GM19395 (cell line): ENCODE measurements at regions not wholly inside any gene's neighbourhood (a gene's known extent, or its start where the extent isn't known, plus 50 kb on each side); places are given as distances from the start of the nearest gene placed in this dataset.
A peak's percentile ranks its signal among the peaks of the same experiment; 100 is the strongest.
"Not testable (repeated sequence)": the region's sequence is repeated elsewhere in the genome, so short reads cannot be mapped to it uniquely, and the experiment has no call there.

Source experiments
- ATAC-seq: cut with Tn5 transposase; IDR thresholded peaks from one replicate; pipeline ENCODE4 v1.9.1; 2021; ENCODE audit warnings: mild to moderate bottlenecking, moderate library complexity; ENCODE audit not compliant: unreplicated experiment

DNA sequence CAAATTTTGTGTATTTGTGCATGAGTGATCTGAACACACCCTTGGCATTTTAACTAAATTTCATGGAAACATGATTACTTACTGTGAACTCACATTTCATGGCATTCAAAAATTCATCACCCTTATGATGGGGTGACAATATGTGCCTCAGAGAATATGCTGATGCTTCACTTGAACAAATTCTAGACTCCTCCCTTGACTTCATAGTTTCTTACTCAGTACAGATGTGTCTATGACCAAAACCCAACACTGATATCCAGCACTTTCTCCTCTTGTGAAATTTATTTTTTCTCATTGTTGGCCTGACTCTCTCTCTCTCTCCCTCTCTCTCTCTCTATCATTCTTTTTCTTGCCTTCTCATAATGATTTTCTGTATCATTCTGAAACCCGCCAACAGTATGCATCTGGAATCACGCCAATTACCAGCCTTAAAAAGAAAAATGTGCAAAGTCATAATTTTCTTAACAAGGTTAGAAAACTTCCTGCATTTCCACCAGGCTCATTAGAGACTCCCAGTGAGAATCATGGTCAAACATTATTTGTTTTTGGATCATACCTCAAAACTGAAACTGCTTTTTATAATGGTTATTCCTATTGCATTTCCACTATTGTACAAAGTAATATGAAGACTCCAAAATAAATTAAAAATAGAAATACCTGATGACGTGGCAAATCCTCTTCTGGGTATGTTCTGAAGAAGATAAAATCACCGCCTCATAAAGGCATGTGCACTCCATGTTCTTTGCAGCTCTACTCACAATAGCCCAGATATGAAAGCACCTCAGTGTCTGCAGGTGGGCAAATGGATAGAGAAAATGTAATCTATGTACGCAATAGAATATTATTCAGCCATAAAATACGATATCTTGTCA is 722.2 kb downstream of the TMEM121 start:
- no peak for ATAC-seq

DNA sequence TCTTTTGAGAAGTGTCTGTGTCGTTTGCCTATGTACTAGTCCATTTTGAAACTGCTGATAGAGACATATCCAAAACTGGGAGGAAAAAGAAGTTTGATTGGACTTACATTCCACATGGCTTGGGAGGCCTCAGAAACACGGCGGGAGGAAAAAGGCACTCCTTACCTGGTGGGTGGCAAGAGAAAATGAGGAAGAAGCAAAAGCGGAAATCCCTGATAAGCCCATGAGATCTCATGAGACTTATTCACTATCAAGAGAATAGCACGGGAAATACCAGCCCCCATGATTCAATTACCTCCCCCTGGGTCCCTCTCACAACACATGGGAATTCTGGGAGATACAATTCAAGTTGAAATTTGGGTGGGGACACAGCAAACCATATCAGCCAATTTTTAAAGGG is 727.6 kb downstream of the TMEM121 start:
- ATAC-seq: not testable (repeated sequence)

DNA sequence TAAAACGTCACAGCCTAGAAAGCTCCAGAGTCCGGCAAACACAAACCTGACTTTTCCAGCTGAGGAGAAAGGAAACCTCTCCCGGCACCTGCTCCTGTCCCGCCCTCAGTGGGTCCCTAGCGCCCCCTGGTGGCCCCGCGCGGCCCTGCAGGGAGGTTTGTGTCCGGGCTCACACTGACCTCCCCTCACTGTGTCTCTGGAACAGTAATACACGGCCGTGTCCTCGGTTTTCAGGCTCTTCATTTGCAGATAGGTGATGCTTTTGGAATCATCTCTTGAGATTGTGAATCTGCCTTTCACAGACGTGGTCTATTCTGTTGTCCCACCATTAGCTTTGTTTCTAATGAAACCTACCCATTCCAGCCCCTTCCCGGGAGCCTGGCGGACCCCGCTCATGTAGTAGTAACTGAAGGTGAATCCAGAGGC is 731.2 kb downstream of the TMEM121 start:
- not testable (repeated sequence) for ATAC-seq

DNA sequence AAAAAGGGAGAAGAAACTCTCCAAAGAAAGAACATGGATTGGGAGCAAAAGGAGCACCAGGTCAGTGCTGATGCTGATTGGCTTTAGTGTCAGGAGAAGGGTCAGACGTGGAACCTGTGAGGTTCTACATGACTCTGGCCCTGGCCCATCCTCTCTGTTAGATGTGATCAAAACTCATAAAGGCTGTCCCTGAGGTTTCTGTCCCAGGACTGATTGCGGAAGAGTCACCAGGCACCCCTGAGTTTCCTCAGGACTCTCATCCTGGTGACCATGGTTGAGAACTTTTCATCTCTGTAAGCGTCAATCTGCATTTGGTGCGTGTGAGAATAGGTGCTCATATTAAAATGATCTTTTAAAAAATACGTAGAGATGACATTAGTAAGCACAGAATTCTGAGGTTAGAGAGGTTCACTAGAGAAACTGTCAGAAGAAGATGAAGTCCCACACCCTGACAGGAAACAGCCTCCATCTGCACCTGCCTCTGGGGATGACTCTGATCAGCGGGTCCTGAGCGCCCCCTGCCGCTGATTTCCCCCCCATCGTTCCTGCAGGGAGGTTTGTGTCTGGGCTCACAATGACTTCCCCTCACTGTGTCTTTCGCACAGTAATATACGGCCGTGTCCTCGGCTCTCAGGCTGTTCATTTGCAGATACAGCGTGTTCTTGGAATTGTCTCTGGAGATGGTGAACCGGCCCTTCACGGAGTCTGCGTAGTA is 741.8 kb downstream of the TMEM121 start:
- no peak for ATAC-seq

DNA sequence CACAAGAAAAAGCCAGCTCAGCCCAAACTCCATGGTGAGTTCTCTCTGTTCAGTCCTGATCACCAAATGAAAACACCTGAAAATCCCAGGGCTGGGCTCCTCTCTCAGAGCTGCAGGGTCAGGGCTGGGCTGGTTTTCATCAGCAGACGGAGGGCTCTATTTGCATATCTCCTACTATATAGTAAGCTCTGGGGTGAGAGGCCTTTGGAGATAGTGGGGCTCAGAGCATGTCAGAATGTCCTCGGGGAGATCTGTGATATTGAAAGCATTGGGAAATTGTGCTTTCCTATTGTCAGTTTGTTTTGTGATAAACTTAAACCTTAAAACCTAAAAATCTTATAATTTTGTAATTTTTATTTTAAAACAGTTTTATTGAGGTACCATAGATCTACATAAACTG is 742.6 kb downstream of the TMEM121 start:
- ATAC-seq: no peak

DNA sequence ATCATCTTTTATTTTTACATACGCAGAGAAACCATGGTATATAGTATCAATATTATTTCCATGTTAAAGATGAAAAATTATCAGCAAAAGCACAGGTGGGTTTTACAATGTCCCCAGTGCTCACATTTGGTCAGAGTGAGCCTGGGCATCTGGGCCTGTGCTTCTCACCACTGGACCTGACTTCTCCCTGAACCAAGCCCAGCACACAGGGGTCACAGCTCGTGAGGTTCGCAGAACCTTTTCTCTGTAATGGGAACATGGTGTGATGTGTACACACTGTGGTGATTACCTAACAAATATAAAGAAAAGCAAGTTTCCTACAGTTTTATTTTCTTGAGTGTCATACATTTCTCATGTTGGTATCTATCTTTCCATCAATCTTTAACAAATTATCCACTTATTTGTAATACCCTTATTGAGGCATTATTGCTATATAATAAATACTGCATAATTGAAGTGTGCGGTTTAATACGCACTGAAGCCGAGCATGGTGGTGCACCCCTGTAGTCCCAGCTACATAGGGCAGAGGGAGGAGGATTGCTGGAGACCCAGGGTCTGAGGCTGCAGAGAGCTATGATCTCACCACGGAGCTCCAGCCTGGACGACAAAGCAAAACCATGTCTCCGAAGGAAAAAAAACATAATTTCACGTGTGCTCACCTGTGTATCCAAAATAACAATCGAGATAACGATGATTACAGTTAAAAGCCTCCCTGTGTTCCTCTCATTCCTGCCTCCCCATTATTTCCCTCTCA is 743.2 kb downstream of the TMEM121 start:
- ATAC-seq: no peak

DNA sequence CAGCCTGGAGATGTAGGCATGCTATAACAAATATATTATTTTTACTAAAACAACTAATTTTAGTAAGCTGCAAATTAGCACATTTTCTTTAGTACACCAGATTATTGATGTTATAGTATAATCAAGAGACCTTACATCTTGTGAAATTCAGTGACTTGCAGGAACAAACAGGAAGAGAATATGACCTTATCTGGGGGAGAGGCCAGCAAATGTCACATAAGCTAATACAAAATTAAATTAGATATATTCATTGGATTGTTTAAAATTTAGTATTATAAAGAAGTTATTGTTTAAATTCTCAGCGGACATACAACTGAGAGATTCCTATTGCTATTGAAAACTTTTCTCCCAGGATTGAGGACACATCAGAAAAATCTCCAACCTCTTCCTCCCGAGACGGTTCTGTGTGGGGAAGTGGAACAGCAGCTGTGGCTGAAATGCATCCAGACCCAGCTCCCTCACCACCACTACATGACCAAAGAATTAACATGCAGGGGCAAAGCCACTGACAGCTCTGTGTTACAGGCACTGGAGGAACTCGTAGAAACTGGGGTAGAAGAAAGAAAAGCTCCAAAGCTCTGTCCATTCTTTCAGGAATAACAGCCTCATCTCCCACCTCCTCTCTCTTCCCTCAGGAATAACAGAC is 744.2 kb downstream of the TMEM121 start:
- ATAC-seq: not testable (repeated sequence)

DNA sequence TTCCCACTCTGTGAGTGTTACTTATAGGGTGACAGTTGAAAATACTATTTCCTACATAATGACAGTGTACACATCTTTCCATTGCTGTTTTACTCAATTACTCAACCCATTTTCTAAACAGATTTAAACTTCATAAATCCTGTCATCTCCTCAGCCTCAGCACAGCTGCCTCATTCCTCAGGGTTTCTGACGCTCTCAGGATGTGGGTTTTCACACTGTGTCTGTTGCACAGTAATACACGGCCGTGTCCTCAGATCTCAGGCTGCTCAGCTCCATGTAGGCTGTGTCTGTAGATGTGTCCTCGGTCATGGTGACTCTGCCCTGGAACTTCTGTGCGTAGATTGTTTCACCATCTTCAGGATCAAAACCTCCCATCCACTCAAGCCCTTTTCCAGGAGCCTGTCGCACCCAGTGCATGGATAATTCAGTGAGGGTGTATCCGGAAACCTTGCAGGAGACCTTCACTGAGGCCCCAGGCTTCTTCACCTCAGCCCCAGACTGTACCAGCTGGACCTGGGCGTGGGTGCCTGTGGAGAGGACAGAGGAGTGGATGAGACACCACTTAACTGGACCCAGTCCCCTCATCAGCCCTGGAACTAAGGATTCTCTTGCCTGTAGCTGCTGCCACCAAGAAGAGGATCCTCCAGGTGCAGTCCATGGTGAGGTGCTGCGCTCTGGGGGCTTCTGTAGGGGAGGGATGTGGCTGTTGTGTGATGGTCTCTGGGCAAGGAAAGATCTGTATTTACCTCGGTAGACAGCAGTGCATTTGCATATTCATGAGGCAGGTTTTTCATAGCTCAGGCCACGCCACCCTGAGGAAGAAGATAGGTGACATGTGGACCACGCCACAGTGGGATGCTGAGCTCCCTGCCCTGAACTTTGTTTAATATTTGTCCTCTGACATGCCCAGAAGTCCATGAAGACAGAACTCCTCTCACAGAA is 750.2 kb downstream of the TMEM121 start:
- ATAC-seq: no peak

DNA sequence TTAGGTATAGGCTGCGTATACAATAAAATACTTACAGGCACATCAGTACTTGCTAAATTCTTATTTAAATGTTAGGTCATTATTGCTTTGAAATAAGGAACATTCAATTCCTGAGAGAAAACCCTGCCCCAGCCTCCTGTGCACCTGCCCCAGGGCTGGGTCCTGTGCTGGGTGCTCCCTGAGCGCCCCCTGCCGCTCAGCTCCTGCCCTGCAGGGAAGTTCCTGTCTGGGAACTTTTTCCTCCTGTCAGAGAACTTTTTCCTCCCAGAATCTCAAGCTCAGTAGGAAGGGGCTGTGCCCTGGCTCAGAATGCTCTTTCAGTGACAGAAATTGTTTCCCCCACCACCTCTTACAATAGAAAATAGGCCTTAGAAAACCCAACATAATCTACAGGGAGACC is 751.1 kb downstream of the TMEM121 start:
- ATAC-seq: no peak

DNA sequence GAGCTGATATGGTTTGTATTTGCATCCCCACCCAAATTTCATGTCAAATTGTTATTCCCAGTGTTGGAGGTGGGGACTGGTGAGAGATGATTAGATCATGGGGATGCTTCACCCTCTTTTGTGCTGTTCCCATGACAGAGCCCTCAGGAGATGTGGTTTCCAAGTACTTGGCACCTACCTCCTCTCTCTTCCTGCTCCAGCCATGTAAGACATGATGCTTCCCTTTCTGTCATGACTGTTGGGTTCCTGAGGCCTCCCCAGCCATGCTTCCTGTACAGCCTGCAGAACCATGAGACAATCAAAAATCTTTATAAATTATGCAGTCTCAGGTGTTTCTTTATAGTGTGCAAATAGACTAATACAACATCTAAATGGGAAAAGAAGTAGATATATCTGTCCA is 754.5 kb downstream of the TMEM121 start:
- no peak for ATAC-seq

DNA sequence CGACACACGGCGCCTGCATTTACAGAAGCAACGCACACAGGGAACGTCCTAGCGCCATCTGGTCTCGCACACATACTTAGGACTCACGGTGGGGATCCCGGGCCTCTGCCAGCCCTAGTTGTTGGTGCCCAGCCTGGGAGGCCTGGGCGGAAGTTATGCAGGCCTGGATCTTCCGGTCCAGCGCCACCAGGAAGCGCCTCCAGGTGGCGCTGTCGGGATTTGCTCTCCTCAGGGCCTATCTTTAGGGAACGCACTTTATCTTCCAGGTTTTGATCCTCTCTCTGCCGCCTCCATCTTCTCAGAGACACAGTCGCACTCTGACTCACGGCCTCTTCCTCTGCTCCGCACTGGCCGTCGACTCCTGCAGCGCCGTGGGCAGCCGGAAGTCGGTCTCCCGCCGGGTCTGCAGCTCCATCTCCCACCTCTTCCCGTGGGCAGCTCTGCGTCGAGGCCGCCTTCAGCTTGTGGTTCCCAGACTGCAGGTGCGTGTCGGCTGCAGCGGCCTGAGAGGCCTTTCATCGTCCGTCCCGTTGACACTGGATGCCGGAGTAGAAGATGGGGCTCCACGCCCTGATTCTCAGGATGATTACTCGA is 760.4 kb downstream of the TMEM121 start:
- no peak for ATAC-seq

DNA sequence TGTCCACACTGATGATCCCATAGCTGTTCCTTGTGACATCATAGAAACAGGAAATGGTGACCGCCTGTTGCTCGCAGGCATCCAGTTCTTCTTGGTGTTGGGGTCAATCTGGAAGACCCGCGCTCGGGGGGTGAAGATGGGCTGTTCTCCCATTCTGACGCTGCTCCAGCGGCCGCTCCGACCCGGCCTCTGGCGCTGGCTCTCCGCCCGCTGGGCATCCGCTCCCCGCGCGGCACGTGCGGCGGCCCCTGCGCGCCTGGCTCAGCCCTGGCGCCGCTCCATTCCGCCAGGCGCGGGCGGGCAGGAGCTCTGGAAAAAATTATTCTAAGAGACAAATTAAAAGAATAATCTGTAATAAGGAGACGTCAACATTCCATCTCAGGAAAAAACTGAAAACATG is 761.1 kb downstream of the TMEM121 start:
- no peak for ATAC-seq

DNA sequence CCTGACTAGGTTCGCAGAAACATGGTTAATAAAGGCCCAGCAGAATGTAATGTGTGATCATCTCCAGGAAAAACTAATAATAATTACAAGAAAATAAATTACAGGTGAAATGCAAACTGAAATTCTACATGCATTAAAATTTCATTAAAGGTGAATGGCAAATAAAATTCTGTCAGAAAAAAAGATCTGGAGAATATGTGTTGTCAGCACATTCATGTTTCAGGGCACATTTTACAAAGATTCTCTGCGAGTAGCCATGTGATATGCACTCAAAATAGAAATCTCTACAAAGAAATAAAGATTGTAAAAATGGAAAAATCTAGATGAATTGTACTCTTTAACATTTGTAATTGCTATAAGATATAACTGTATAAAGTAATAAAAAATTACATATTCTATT is 765.2 kb downstream of the TMEM121 start:
- no peak for ATAC-seq

DNA sequence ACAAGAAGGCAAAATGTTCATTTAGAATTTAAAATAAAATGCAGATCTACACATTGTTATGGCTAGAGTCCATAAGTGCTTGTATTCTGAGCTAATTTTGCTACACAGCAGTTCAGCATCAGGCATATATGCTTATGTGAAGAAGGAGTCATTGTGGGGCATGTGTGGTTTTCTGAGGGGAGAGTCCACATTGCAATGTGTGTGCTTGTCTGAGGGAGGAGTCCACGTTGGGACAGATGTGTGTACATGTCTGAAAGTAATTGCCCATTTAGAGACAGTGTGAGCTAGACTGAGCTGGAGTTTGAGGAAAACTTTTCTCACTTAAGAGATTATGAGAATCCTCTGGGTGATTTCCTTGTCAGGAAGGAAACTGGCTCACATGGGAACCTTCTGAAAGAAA is 767.9 kb downstream of the TMEM121 start:
- no peak for ATAC-seq

DNA sequence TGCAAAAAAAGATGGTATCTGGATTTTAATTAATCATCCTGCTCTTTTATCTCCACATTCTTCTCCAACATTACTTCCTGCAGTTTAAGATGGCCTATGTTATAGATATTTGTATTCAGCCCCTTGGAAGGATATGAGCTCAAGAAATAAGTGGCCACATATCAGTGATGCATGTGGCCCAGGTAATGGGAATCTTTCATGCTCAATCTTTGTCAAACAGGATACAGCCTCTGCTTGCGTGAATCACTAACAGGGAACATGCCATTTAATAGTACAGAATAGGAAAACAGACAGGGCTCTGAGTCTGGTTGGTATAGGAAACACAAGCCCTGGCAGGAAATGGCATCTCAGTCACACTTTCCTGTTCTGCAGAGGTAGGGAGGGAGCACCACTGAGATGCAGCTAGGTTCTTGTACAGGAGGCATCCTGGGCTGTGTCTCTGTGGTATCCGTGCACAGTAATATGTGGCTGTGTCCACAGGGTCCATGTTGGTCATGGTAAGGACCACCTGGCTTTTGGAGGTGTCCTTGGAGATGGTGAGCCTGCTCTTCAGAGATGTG is 774.6 kb downstream of the TMEM121 start:
- not testable (repeated sequence) for ATAC-seq

DNA sequence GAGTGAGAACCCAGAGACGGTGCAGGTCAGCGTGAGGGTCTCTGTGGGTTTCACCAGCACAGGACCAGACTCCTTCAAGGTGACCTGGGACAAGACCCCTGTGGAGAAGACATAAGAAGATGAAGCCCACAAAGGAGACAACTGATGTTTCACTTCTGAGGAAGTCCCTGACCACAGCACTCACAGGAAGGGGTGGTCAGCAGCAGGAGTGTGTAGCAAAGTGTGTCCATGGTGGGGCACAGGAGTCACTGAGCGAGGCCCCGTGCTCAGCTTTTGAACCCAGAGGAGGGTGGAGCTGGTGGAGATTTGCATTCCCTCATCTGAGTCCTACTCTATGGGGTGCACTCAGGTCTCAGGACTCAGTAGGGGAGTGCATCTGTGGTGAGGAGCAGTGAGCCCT is 775.2 kb downstream of the TMEM121 start:
- ATAC-seq: not testable (repeated sequence)

DNA sequence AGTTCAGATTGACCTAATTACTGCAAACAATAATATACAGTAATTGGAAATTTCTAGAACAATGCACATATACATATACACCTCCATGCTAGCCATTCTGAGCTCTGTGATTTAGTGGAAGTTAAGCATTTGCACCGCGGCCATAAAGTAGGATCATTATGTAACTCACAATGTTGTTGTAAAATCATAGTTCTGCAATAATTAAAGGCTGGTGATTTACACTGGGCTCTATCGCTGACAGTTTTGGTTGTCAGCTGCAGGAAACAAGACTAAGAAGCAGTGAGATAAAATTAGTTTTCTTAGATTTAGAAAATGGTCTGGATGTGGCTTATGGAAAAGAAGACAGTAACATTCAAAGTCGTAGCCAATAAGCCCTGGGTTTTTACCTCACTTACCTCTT is 776.3 kb downstream of the TMEM121 start:
- ATAC-seq: no peak

DNA sequence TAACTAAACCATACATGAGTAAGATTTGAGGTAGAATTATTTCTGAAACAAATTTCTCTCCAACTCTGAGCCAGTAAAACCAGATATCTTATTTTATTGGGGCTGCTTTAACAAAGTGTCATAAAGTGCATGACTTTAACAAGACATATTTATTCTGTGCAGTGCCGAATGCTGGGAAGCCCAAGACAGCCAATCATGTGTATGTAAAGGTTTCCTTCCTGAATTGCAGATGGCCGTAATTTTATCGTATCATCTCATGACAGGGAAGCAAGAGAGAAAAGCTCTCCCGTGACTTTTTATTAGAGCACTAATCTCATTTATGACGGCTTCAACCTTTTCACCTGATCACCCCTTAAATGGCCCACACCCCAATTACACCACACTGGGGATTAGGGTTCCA is 777.9 kb downstream of the TMEM121 start:
- no peak for ATAC-seq

DNA sequence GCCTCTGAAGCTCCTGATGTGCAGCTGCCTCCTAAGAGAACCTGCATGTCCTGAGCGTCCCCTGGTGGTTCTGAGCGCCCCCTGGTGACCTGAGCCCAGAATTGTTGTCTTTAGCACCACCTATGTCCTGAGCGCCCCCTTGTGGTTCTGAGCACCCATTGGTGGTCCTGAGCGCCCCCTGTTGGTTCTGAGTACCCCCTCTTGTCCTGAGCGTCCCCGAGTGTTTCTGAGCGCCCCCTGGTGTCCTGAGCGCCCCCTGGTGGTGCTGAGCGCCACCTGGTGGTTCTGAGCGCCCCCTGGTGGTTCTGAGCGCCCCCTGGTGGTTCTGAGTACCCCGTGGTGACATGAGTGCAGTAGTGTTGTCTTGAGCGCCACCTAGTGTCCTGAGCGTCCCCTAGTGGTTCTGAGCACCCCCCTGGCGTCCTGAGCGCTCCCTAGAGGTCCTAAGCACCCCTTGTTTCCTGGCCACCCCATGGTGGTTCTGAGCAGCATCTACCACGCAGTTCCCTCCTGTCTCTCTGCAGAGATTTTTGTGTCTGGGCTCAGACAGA is 782.5 kb downstream of the TMEM121 start:
- peak; percentile 96 for ATAC-seq
